ENCODE measurements at regions not wholly inside any gene's neighbourhood (a gene's known extent, or its start where the extent isn't known, plus 50 kb on each side); places are given as distances from the start of the nearest gene placed in this dataset.
"Not testable (repeated sequence)": the region's sequence is repeated elsewhere in the genome, so short reads cannot be mapped to it uniquely, and the experiment has no call there.

DNA sequence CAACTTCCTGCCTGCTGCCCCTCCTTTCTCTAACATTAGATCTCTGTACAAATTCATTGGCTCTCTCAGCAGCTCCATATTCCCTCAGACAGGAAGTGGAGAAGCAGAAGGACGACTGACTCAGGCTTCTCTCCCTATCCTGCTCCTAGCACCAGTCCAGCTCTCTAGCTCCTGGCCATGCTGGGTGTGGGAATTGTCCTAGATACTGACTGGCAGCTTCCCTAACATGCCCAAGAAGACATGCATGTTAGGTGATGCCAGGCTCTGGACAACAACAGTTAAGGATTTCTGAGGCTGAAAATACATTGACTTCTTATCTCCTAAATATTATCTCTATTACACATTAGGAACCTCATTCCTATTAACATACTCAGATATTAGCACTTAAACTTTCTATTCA is 292.9 kb downstream of the IKZF2 start:
- no peak for DNase-seq

DNA sequence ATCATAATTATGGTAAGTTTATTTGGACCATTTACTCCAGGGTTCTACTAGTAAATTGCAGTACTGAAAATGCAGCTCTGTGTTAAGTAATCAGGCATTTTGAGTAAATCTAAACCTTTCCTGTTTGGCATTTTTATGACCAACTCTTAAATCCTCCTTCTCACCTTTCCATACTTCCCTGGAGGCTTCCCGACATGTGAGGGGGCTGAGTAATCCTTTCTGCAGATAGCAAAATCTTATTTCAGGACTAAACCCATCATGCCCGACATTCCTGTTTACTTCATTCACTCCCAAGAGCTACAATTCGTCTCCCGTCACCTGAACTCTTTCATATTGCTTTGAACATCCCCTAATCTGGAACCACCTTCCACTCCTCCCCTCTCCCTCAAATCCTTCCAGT is 296.6 kb downstream of the IKZF2 start:
- no peak for DNase-seq

DNA sequence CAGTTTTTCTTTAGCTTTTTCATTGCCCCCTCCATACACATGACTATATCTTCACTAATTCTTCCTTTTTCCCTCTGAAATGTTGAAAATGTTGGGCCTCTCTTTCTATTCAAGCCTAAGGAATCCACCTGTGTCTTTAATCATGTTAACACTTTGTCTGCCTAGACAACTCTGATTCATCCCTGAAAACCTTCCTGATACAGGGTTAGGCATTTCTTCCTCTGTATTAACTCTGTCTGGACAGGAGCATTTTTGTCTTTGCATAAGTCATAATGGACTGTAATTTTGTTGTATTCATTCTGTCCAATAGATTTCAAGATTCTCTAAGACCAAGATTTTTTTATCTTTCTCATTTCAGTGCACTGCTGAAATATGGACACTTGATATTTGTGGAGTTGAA is 297.3 kb downstream of the IKZF2 start:
- DNase-seq: no peak

DNA sequence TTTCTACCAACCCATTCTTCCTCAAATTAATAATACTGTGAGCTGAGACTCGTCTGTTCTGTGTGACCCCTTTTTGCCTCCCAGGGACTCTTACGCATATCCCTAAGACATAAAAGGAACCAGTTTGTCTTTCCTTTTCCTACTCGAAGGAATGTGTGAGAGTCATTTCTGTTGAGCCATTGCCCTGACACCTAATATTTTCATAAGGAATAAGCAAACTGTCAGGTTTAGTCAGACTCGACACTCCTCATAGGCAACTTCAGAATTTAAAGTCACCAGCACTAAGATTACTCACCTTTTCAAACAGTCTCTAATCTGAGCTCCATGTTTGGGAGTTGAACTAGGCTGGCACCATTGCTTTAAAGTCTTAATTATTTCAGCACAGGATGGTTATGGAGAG is 305.5 kb downstream of the IKZF2 start:
- no peak for DNase-seq

DNA sequence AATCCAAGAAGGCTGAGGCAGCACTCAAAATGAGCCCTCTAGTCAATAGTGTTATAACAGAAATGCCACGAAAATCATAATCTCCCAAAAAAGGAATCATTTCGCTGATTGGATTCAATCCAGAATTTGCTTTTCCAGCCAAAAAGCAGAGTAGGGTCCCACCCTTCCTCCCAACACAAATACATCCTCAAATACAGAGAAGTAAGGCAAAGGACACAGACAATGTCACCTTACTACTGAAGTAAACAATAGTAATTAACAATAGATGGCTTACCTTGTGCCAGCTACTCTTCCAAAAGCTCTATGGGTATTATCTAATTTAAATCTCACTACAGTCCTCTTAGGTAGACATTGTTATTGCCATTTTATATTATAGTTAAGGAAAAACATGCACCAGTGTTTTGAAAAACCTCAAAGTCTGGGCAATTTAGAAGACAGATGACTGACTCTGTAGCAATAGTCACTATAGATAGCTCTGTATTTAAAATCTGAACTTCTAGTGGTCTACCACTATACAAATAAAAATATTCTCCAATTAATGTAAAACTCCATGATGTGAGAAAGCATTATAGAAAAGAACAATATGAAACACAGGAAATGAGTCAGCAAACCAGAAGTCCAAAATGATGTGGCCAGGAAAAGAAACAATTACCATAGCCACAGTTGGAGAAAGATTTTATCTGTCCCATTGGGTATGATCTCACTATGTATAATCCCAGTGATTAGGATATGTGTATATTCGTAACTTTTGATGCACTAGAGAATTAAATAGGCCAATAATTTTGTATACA is 305.0 kb upstream of the ERBB4 start:
- DNase-seq: no peak

DNA sequence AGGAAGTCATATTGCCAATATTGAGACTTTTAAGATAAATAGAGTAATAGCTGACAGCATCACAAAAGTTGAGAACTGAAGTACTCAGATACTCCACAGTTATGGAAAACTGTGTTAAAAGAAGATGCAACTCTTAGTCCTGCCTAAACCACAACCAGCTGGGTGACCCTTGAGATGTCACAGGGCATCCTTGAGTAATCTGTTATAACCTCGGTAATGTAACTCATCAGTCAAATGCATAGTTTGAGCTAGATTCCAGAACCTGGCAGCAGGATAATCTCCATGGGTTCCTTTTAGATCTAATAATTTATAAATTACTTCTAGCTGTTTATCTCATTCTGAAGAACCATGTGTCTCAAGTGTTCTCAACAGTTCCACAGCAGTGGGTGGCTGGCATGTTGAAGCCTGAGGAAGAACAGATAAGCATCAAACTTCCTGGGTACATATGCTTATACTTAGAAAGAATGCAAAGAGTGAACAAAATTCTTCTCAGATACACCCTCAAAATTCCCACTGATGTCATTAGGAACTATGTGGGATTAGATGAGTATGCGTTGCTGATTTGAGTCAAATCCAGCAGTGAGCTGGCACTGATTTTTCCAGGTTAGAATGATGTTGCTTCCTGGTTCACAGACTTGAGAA is 304.1 kb upstream of the ERBB4 start:
- DNase-seq: no peak

DNA sequence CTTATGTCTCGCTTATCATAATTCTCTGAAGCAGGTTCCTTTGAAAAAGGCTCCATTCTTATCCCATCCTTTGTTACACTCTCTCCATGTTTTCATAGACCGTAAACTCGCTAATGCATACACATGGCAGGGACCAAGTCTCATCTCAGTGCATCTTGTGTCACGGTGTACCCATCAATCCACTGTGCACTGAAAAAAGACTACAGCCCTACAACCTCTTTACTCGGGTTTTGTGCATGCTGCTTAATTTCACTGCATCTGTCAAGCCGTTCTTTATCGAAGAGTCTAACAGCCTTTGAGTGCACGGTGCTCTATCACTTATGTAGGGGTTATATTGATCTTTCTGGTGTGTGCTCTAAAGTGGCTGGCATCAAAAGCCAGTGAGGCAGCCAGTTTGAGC is 302.9 kb upstream of the ERBB4 start:
- no peak for DNase-seq

DNA sequence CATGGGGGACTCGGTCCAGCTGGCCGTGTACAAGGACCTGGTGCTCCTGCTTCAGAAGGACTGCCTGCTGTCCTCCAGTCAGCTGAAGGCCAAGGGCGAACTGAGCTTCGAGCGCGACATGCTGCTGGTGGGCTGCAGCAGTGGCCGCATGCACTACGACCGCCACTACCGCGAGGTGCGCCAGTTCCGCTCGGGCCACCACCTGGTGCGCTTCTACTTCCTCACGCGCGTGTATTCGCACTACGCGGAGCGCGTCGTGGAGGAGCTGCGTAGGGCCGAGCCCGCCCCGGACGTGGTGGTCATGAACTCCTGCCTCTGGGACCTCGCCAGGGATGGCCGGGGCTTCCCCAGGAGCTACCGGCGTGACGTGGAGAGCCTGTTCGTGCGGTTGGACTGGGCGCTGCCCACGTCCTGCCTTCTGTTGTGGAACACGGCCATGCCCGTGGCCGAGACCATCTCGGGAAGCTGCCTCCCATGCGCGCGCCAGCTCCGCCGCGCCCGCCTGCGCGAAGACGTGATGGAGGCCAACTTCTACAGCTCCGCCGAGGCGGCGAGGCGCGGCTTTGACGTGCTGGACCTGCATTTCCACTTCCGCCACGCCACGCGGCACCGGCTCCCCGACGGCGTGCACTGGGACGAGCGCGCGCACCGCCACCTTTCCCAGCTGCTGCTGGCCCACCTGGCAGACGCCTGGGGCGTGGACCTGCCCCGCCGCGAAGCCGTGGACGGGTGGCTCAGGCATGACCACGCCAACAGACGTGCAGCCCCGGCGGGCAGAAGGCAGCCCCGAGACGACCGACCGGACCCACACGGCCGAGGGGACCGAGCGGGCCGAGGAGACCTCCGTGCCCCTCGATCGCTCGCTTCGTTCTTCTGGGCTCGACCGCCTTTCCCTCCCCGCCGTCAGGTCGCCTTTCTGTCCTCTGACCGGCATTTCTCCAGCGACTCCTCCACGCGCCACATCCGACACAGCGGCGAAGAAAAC is 293.9 kb upstream of the ERBB4 start:
- DNase-seq: no peak

DNA sequence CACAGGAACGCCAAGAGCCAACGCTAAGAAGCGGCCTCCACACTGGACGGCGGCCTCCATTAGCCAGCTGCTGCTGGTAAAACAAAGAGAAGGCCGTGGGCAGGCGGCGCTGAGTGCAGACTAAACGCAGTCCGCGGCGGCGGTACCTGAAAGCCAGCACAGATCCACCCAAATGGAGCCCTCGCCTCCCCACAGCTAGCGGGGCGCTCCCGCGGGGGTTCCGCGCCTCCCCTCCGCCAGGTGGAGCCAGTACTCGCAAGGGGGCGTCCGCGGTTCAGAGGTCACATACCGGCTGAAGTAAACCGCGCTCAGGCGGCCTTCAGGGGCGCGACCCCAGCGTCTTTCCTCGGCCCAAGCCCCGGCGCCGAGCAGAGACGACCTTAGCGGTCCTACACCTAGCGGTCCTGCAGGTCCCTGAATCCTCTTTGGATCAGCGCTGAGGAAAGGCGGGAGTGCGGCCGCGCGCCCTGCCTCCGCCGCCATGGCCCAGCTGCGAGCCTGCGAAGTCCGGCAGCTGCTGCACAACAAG is 293.1 kb upstream of the ERBB4 start:
- no peak for DNase-seq

DNA sequence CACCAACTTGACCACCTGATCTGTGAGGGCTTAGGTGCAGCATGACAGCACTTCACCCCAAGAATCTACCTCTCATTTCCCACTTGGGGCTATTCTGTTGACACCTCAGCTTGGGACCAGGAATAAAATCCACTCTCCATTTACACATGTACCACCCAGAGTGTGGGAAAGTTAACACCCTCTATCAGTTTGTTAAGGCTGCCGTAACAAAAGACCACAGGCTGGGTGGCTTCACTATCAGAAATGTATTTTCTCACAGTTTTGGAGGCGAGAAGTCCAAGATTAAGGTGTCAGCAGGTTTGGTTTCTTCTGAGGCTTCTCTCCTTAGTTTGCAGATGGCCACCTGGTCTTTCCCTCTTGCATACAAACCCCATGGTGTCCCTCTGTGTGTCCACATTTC is 277.7 kb upstream of the ERBB4 start:
- DNase-seq: no peak

DNA sequence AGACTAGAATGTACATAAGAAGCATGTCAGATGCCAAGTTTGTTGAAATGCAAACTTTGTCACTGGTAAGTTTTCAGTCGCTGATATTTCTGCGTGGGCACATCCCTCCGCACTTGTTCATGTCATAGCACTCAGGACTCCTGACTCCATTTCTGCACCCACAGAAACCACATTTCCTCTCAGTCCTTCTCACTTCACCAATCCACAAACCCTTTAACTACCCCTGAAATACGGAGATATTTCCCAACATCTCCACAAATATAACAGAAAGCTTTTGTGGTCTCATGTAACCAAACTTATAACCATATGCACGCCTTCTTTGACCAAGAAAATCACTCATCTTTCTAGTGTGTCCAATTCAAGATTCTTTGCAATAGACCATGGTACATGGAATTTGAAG is 276.9 kb upstream of the ERBB4 start:
- DNase-seq: no peak

DNA sequence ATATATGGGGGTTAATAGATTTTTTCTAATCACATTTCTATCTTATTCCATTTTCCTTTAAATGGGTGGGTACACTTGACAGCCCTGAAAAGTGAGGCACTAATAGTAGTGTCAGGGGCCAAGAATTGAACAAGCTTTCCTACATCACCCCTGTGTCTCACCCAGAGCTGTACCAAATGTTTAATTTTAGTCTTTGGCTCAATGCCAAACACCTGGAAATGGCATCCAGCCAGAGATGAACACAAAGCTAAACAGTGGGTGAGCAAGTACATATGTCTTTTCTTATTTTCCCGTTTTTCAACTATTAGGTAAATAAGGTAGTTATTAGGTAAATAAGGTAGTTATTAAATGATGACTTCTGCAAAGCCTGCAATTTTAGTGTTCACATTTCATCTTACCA is 276.3 kb upstream of the ERBB4 start:
- no peak for DNase-seq

DNA sequence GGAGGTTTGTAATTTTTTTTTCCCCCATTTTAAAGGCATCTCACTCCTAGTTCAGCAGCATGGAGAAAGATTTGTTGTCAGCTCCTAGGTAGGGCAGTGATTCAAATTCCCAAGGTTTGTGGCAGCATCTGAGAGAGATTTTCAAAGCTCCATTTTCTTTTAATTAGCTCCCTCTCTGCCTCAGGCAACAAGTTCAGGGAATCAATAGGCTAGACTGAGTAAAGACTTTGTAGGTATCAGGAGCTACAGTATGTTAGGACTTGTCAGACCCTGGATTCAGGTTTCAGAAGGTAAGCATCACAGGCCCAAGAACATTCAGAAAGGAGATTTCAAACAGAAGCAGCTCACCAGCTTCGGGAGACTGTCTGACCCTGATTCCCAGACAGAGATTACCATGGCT is 273.3 kb upstream of the ERBB4 start:
- DNase-seq: peak; percentile 30

DNA sequence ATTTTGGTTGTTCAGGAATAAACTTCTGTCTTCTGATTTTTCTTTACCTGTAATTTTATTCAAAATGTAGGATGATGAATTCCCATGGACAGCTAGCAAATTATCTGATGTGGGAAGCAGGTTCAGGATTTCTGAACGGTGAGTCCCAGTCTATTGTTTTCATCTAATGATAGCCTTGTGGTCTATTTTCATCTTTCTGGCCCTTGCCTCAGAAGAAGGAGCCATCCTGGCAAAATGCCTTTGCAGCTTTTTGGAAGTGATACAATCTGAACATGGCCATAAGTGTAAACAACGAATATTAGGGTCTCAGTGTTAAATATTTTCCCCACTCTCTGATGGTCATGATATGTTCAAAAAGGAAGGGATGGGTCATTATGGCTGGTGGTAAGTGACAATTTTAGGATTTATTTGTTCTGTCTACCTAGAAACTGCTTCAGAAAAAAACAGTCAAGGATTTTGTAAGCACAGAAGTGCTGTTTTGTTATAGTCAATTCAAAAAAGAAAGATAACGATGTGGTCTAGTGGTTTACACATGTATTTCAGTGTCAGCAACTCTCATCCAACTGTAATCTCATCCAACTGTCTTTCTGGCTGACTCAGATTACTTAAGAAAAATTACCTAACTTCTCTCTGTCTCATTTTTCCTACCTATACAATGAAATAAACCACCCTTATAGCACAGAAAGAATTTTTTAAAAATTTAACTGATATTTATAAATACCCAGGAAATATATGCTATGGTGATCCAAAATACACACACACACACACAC is 272.6 kb upstream of the ERBB4 start:
- DNase-seq: no peak

DNA sequence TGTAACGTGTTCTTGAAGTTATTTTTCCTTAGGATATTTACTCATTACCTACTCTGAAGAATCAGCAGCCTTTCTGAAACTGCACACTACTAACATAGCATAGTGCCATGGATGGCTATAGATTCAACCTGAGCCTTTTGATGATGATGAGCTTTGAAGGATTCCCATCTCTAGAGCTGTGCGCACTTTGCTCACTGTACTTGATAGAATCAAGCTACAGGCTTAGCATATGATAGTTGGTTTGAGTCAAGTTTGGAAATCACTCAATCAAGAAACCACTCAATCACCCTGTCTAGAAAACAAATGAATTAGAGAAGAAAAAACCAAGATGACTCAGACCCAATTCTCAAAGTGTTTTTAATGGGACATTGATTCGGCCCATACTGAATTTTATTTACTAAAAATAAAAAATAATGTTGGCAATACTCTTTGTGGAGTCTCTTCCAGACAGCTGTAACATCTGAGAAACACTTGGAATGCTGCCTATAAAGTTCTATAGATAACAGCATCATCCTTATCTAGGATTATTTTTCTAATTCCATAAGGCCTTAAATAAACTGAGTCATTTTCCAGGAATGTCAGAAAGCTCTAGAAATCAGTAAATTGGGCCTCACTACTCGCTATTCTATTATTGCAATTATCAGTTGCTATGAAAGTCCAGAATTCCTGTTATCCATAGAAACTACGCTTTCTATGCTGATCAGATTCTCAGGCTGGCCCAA is 259.0 kb upstream of the ERBB4 start:
- DNase-seq: no peak

DNA sequence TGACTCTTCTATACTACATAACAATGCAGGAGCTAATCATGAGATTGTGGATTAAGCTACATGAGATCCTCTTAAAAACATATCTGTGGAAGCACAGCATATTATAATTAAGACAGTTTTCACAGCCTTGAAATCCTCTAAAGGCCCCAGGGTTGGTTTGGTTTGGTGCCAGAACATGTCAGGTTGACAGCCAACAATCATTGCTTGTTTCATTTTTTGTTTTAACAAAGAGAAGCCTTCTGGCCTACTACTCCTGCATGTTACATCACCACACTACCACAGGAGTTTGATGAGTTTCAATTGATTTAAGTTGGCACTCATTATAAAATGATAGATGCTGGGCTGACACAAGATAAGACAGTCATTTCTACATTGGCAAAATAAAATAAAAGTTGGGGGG is 255.9 kb upstream of the ERBB4 start:
- DNase-seq: peak; percentile 32

DNA sequence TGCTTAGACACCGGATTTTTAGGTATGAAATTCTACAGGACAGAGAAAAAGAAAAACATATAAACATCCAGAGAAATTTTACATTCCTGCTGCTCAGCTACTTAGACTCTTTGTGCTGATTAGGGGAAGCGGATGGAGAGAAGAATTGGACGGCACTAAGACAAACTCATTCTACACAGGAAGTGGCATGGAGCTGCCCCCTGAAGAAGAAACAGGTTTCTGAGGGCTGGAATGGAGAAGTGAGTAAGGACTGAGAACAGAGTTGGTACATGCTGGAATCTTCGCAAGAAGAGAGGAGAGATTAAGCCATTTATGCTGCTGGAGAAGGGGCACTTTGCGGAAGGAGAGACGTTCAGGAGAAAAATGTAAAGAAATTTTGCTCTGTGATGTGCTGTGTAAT is 253.0 kb upstream of the ERBB4 start:
- DNase-seq: no peak

DNA sequence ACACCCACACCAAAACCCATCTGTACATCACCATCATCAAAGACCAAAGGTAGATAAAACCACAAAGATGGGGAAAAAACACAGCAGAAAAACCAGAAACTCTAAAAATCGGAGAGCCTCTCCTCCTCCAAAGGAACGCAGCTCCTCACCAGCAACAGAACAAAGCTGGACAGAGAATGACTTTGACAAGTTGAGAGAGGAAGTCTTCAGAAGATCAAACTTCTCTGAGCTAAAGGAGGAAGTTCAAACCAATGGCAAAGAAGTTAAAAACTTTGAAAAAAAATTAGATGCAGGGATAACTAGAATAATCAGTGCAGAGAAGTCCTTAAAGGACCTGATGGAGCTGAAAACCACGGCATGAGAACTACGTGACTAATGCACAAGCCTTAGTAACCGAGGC is 247.5 kb upstream of the ERBB4 start:
- DNase-seq: not testable (repeated sequence)

DNA sequence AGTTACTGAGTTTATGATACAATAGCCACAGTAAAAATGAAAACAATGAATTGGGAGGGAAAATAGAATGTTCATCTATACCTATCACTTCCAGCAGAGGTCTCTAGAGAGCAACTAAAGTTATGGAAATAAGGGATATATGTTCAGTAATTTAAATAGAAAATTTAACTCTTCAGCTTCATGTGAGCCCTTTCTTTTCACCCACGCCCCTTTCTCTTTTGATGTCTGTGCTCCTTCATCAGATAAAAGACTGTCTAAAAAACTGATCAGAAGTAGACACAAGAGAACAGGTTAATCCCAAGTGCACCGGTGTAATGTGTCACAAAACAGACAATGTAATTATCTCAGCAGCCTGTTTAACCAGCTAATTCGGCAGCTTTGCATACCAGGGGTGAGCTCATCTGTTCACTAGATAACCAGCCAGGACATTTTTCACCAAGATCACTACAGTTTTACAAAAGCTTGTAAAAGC is 238.5 kb upstream of the ERBB4 start:
- peak; percentile 82 for DNase-seq

DNA sequence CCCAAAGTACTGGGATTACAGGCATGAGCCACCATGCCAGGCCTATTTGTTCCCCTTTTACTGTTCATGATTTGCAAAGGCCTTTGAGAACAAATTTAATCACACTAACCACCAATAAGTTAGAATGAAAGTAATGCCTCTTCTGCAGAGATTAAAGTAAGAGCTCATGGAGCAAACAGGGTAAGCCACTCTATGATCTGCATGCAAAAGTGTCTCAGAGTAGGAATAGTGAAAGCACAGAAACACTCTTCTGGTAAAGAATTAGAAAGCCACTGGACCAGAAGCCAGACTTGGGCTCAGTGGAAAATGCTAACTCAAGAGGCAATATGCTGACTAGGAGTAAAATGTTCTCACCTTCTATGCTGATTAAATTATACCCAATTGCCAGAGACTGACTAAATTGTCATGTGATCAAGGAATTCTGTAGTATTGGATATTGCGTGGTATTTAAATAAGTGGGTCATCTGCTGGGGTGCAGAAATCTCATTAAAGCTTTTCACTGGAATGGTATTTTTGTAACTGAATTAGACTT is 235.3 kb upstream of the ERBB4 start:
- no peak for DNase-seq

DNA sequence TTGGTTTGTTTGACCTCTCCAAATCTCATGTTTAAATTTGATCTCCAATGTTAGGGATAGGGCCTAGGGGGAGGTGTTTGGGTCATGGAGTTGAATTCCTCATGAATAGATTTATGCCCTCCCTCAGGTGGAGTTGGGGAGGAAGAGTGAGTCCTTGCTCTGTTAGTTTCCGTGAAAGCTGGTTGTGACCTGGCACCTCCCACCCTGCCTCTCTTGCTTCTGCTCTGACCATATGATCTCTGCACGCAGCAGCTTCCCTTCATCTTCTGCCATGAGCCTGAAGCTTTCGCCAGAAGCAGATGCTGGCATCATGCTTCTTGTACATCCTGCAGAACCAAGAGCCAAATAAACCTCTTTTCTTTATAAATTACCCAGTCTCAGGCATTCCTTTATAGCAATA is 231.6 kb upstream of the ERBB4 start:
- DNase-seq: no peak

Data from NCI-H82 (cell line).